ENCODE measurements at regions not wholly inside any gene's neighbourhood (a gene's known extent, or its start where the extent isn't known, plus 50 kb on each side); places are given as distances from the start of the nearest gene placed in this dataset.
A peak's percentile ranks its signal among the peaks of the same experiment; 100 is the strongest.

DNA sequence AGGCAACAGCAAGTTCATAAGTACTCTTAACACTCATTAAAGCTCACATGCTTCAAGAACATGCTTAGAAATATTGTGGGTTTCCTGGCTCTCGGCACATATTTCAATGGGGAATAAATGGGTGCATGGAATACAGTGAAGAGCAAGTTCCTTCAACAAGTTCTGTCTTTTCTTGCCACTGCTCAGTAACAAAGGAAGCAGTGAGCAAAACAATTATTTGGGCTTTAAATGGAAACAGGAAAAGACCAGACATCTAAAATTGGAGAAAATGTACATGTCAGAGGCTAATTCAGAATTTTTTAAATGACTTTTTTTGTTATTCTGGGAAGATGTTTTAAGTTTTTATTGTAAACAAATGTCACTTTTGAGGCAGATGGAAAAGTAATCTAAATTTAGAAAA lies 478.7 kb downstream of the SETD4 start:
- Mint-ChIP-seq H3K4me3 (no peak overlapping the region), H3K4me1 (peaks cover 26% of the 10 kb centered on the region), H3K36me3 (peaks cover 1% of the 10 kb centered on the region), H3K27me3 (no peaks in the 10 kb centered on the region), H3K9me3 (peaks cover 5% of the 10 kb centered on the region), H3K27ac (no peak overlapping the region)

DNA sequence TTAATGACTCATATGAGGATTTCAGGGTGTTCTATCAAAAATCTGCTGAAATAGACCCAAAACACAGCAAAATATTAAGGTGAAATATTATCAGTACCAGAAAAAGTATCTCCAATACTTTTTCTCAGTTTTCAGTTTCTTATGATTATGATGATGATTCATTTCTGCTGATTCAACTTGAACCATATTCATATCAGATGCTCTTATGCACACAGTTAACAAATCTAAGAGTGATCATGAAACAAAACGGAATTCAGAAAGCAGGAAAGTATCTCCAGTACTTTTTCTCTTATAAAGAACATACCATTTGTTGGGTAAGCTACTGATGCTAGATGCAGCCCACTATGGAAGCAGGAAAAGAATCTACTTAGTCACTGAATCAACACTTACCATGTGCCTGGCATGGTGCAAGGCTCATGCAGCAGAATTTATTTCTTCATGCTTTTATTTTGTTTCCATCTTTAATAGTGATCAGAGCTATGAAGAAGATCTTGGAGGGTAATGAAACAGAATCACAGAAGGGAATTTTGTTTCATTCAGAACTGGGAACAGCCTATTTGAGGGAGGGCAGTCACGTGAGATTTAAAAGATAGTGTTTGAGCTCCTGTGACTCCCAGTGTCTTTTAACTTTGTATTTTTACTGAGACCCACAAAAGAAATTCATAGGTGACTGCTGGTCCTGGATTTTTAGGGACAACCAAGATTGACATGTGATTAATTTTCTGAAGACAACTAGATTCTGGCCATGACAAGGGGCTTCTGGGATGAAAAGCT lies 480.6 kb downstream of the SETD4 start:
- Mint-ChIP-seq H3K36me3 (peaks cover 1% of the 10 kb centered on the region), H3K27ac (peak overlapping the region; percentile 46), H3K4me3 (no peak overlapping the region), H3K27me3 (no peaks in the 10 kb centered on the region), H3K4me1 (peaks cover 26% of the 10 kb centered on the region), H3K9me3 (peaks cover 5% of the 10 kb centered on the region)

GRCh38 chr21:35578831-35579471 lies 481.4 kb downstream of the SETD4 start:
- peaks cover 1% of the 10 kb centered on the region for H3K36me3 Mint-ChIP-seq
- no peaks in the 10 kb centered on the region for H3K27me3 Mint-ChIP-seq
- peaks cover 26% of the 10 kb centered on the region for H3K4me1 Mint-ChIP-seq
- H3K4me3 Mint-ChIP-seq = no peak overlapping the region
- H3K9me3 Mint-ChIP-seq = peaks cover 5% of the 10 kb centered on the region
- peak overlapping the region; percentile 82 for H3K27ac Mint-ChIP-seq

- H3K4me3 Mint-ChIP-seq = no peak overlapping the region
- peaks cover 26% of the 10 kb centered on the region for H3K4me1 Mint-ChIP-seq
- no peaks in the 10 kb centered on the region for H3K27me3 Mint-ChIP-seq
These were observed 482.0 kb downstream of the SETD4 start for GRCh38 chr21:35578347-35578782.

DNA sequence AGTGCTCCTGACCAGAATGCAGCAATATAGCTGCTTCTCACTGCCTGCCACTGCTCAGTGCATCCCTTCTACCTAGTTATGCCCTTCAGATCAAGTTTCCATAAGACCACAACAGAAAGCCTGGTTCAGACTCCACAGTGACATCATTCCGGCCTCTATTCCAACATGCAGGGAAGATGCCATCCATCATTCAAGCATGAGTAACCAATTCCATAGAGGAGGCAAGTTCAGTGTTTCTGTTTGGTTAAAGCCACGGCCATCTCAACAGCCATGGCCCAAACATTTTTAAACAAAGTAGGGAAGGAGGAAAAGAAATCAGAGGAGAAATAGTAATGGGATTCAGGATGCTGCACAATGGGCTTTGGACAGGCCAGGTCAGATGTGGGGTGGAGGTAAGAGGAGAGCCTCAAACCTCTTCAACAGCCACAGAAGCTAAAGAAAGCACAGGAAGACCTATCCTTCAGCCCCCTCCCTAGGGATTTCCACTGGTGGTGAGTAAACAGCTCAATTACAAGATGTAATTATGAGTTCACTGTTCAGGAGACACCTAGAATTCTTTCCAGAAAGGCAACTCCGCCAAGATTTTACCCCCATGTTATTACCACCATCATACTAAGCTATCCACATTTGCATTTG lies 484.9 kb downstream of the SETD4 start:
- Mint-ChIP-seq H3K4me1 (peaks cover 18% of the 10 kb centered on the region), H3K27ac (no peak overlapping the region), H3K36me3 (peaks cover 1% of the 10 kb centered on the region), H3K27me3 (no peaks in the 10 kb centered on the region), H3K9me3 (peaks cover 5% of the 10 kb centered on the region), H3K4me3 (no peak overlapping the region)

More at GRCh38 chr21:35578347-35578782, 482.0 kb downstream of the SETD4 start:
- Mint-ChIP-seq H3K9me3 (peaks cover 5% of the 10 kb centered on the region), H3K27ac (peak overlapping the region; percentile 82), H3K36me3 (peaks cover 1% of the 10 kb centered on the region)

DNA sequence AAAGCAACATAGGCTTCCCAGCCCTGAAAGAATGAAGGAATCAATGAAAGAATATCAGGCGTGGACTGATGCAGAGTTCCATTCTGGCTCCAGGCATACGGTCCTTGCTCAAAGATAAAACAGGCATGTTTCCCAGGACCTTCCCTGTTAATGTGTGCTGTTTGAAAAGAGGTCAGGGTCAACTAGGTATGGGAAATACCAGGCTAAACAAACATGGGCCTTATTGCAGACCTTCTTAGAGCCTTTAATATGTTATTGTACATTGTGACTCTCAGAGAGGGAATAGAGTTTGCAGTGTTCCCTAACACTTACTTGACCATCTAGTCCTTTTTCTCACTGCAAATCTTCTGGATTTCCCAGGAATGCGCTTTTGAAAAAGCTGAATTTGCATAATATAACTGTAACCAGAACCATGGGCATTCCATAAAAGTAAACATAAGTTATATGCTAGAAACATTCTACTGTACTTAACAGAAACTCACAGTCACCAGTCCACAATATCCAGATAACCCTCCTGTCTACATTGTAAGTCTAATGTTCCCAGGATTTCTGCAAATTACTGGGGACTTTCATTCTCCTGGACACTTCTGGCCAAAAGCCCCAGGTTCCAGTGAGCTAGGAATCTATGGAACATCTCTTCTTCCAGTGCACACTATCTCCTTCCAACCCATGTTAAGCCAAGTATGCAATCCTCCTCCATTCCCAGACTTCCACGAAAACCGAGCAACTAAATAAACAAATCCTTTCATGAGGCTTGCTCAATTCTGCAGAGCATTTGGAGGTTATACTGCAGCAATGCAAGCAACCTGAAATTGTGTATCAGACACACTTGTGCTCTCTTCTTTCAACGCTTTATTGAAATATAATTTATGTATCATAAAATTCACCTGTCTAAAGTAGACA lies 486.6 kb downstream of the SETD4 start:
- Mint-ChIP-seq H3K9me3 (peaks cover 4% of the 10 kb centered on the region), H3K27ac (no peak overlapping the region), H3K4me3 (no peak overlapping the region), H3K36me3 (peaks cover 1% of the 10 kb centered on the region), H3K27me3 (no peaks in the 10 kb centered on the region), H3K4me1 (peaks cover 4% of the 10 kb centered on the region)

DNA sequence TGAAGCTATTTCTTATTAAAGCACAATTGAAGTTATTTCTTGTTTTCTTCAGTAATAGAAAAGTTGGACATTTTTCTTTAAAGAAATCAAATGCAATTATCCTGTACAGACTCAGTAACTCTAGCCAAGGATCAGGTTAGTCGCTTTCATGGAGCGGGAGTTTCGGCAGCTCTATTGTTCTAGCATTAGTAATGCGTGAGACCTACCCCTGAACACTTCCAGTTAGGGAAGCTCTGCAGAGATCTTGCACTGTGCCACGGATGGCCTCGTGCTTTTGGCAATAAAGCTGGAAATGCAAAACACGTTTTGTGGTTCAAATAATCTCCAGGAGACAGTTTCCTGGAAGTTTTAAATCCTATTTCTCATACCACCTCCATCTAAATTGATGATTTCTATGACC lies 488.4 kb downstream of the SETD4 start:
- no peaks in the 10 kb centered on the region for H3K27me3 Mint-ChIP-seq
- no peaks in the 10 kb centered on the region for H3K36me3 Mint-ChIP-seq
- no peak overlapping the region for H3K4me3 Mint-ChIP-seq
- H3K4me1 Mint-ChIP-seq = no peaks in the 10 kb centered on the region
- H3K27ac Mint-ChIP-seq = no peak overlapping the region
- no peaks in the 10 kb centered on the region for H3K9me3 Mint-ChIP-seq

DNA sequence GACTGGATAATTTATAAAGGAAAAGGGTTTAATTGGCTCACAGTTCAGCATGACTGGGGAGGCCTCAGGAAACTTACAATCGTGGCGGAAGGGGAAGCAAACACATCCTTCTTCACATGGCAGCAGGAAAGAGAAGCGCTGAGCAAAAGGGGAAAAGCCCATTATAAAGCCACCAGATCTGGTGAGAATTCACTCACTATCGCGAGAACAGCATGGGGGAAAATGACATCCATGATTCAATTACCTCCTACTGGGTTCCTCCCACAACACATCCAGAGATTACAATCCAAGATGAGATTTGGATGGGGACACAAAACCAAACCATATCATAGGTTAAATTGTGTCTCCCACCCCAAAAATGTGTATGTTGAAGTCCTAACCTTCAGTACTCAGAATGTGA lies 491.7 kb downstream of the SETD4 start:
- no peaks in the 10 kb centered on the region for H3K4me1 Mint-ChIP-seq
- H3K36me3 Mint-ChIP-seq = no peaks in the 10 kb centered on the region
- no peak overlapping the region for H3K4me3 Mint-ChIP-seq
- no peak overlapping the region for H3K27ac Mint-ChIP-seq
- no peaks in the 10 kb centered on the region for H3K9me3 Mint-ChIP-seq
- no peaks in the 10 kb centered on the region for H3K27me3 Mint-ChIP-seq

DNA sequence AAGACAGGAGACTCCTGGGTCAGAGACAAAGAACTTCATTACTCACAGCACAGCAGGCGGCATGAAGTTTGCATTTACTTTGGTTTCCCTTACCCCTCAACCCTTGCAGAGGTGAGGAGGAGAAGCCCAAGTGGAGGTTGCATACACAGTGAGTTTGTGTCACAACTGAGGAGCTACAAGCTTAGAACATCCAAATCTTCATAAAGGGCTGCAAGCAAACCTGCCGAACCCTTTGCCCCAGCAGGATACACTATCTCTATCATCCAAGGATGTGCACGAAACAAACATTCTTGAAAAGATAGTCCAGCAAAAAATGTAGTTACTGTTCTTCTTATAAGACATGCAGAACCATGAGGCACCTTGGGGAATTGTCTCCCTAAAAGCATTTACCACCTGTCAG lies 493.5 kb downstream of the SETD4 start:
- H3K36me3 Mint-ChIP-seq = no peaks in the 10 kb centered on the region
- H3K4me1 Mint-ChIP-seq = no peaks in the 10 kb centered on the region
- no peak overlapping the region for H3K27ac Mint-ChIP-seq
- no peak overlapping the region for H3K4me3 Mint-ChIP-seq
- H3K9me3 Mint-ChIP-seq = no peaks in the 10 kb centered on the region
- H3K27me3 Mint-ChIP-seq = no peaks in the 10 kb centered on the region

DNA sequence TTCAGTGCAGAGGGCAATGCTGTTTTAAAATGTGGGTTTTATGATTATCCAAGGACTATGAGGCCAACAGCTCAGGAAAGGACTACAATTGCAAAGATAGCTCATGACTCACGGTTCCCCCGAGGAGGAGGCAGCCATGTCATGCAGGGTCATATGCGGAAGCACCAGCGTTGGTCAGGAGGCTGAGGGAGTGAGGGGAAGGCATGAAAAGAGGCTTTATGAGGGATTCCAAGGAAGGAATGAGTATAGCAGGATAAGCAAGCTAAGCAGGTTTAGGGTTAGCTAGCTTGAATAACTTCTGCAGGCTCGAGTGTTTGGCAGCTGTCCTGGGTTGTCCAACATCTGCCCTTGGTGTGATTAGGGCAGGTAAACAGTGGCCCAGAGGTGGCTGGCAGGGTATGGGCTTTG lies 495.1 kb downstream of the SETD4 start:
- Mint-ChIP-seq H3K9me3 (no peaks in the 10 kb centered on the region), H3K4me1 (no peaks in the 10 kb centered on the region), H3K36me3 (no peaks in the 10 kb centered on the region), H3K4me3 (no peak overlapping the region), H3K27ac (no peak overlapping the region), H3K27me3 (no peaks in the 10 kb centered on the region)

GRCh38 chr21:35563885-35564451 lies 496.4 kb downstream of the SETD4 start:
- Mint-ChIP-seq H3K4me3 (no peak overlapping the region), H3K9me3 (no peaks in the 10 kb centered on the region), H3K27ac (no peak overlapping the region), H3K4me1 (peaks cover 4% of the 10 kb centered on the region), H3K36me3 (no peaks in the 10 kb centered on the region), H3K27me3 (no peaks in the 10 kb centered on the region)

GRCh38 chr21:35562876-35563275 lies 497.4 kb downstream of the SETD4 start:
- H3K4me1 Mint-ChIP-seq = peaks cover 4% of the 10 kb centered on the region
- H3K9me3 Mint-ChIP-seq = no peaks in the 10 kb centered on the region
- no peaks in the 10 kb centered on the region for H3K27me3 Mint-ChIP-seq
- H3K4me3 Mint-ChIP-seq = no peak overlapping the region
- no peaks in the 10 kb centered on the region for H3K36me3 Mint-ChIP-seq
- H3K27ac Mint-ChIP-seq = no peak overlapping the region

- Mint-ChIP-seq H3K36me3 (no peaks in the 10 kb centered on the region), H3K27me3 (no peaks in the 10 kb centered on the region), H3K4me3 (no peak overlapping the region), H3K27ac (no peak overlapping the region), H3K4me1 (peaks cover 4% of the 10 kb centered on the region), H3K9me3 (no peaks in the 10 kb centered on the region)
These were observed 499.2 kb downstream of the SETD4 start for GRCh38 chr21:35561116-35561515.

DNA sequence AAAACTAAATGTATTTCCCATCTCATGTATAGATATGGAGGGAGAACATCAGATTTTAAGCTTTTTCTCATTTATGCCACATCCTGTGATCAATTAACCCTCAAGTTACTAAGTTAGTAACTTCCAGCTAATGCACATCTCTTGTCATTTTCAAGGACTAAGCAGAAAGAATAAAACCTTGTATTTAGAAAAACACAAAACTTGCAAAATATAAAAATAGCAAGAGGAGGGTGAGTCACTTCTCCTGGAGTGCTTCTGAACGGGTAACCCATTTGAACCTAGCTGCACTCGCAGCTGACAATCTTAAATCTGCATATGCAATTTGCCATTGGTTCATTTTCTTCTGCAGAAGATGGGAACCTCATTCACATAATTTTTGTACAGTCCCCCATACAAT lies 500.5 kb downstream of the SETD4 start:
- H3K4me1 Mint-ChIP-seq = peaks cover 4% of the 10 kb centered on the region

More for the DNA sequence above, 500.5 kb downstream of the SETD4 start:
- H3K36me3 Mint-ChIP-seq = no peaks in the 10 kb centered on the region
- no peak overlapping the region for H3K4me3 Mint-ChIP-seq
- no peak overlapping the region for H3K27ac Mint-ChIP-seq
- no peaks in the 10 kb centered on the region for H3K9me3 Mint-ChIP-seq
- H3K27me3 Mint-ChIP-seq = no peaks in the 10 kb centered on the region

Data from activated naive CD4-positive, alpha-beta T cell treated with anti-CD3 and anti-CD28 coated beads, Interleukin-2, amount 50 U/mL, for 24 hours (primary cell).